NCI-H1694 (cell line): ENCODE measurements at regions not wholly inside any gene's neighbourhood (a gene's known extent, or its start where the extent isn't known, plus 50 kb on each side); places are given as distances from the start of the nearest gene placed in this dataset.
"Not testable (repeated sequence)": the region's sequence is repeated elsewhere in the genome, so short reads cannot be mapped to it uniquely, and the experiment has no call there.

Source experiments
- DNase-seq: peaks from one replicate; lab custom pipeline; 2025; lab: John Stamatoyannopoulos, UW

- no peak for DNase-seq
These were observed 329.2 kb downstream of the SEC16B start for GRCh38 chr1:177640687-177641086.

- not testable (repeated sequence) for DNase-seq
These were observed 335.7 kb downstream of the SEC16B start for GRCh38 chr1:177634151-177634550.

GRCh38 chr1:177632923-177633615, 336.8 kb downstream of the SEC16B start:
- no peak for DNase-seq

- DNase-seq: no peak
These were observed 338.1 kb downstream of the SEC16B start for GRCh38 chr1:177631770-177632169.

- no peak for DNase-seq
These were observed 340.3 kb downstream of the SEC16B start for GRCh38 chr1:177629526-177629925.

- DNase-seq: no peak
These were observed 342.5 kb downstream of the SEC16B start for GRCh38 chr1:177627148-177627910.

GRCh38 chr1:177620636-177621190, 349.1 kb downstream of the SEC16B start:
- DNase-seq: no peak

- DNase-seq: no peak
These were observed 354.6 kb downstream of the SEC16B start for GRCh38 chr1:177615251-177615650.

GRCh38 chr1:177611402-177611801, 358.5 kb downstream of the SEC16B start:
- DNase-seq: no peak

GRCh38 chr1:177609953-177610352, 359.9 kb downstream of the SEC16B start:
- DNase-seq: no peak

- no peak for DNase-seq
These were observed 368.9 kb downstream of the SEC16B start for GRCh38 chr1:177600936-177601335.

- no peak for DNase-seq
These were observed 369.5 kb downstream of the SEC16B start for GRCh38 chr1:177600321-177600720.

- DNase-seq: no peak
These were observed 372.5 kb downstream of the SEC16B start for GRCh38 chr1:177597393-177597792.

- DNase-seq: no peak
These were observed 373.4 kb downstream of the SEC16B start for GRCh38 chr1:177596485-177596884.

- no peak for DNase-seq
These were observed 376.8 kb downstream of the SEC16B start for GRCh38 chr1:177593105-177593504.

GRCh38 chr1:177592624-177593023, 377.2 kb downstream of the SEC16B start:
- DNase-seq: no peak

GRCh38 chr1:177591155-177591554, 378.7 kb downstream of the SEC16B start:
- no peak for DNase-seq

GRCh38 chr1:177589166-177589565, 380.7 kb downstream of the SEC16B start:
- DNase-seq: no peak

GRCh38 chr1:177586429-177586828, 383.4 kb downstream of the SEC16B start:
- no peak for DNase-seq

- no peak for DNase-seq
These were observed 384.3 kb downstream of the SEC16B start for GRCh38 chr1:177585302-177586220.

- no peak for DNase-seq
These were observed 396.0 kb downstream of the SEC16B start for GRCh38 chr1:177573901-177574300.

- no peak for DNase-seq
These were observed 398.3 kb downstream of the SEC16B start for GRCh38 chr1:177571485-177572076.
